ENCODE measurements at regions not wholly inside any gene's neighbourhood (a gene's known extent, or its start where the extent isn't known, plus 50 kb on each side); places are given as distances from the start of the nearest gene placed in this dataset.
A peak's percentile ranks its signal among the peaks of the same experiment; 100 is the strongest.

GRCh38 chr4:20181926-20182325 is 69.8 kb upstream of the SLIT2 start:
- no peak overlapping the region for H3K4me3 ChIP-seq (ENCODE audit: control insufficient read depth, low read depth, low read length)
- DNase-seq (ENCODE audit: low read depth), result no peak

DNA sequence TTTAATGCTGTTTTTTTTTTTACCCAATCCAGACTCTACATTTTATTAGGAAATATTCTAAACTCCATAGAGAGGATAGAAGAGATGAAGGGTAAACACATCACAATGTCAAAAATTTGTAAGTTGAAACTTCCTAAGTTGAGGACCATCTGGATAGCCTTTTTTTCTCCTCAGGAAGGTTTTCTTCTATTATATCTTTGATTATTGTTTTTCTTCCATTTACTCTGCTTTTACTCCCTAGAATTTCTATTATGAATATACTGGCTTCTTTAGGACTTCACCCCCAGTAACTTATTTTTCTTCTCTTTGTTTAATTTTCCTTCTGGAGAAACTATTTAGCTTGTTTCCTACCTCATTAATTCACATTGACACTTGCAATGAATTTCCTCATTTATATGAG is 71.2 kb upstream of the SLIT2 start:
- no peak overlapping the region for H3K4me3 ChIP-seq (ENCODE audit: control insufficient read depth, low read depth, low read length)
- no peak for TF ChIP-seq CTCF (conservative IDR thresholded peaks at IDR 0.05; ENCODE audit: control insufficient read depth, insufficient read depth, low read depth, low read length)
- DNase-seq (ENCODE audit: low read depth), result no peak

More at GRCh38 chr4:20181926-20182325, 69.8 kb upstream of the SLIT2 start:
- TF ChIP-seq CTCF (conservative IDR thresholded peaks at IDR 0.05; ENCODE audit: control insufficient read depth, insufficient read depth, low read depth, low read length), result no peak

DNA sequence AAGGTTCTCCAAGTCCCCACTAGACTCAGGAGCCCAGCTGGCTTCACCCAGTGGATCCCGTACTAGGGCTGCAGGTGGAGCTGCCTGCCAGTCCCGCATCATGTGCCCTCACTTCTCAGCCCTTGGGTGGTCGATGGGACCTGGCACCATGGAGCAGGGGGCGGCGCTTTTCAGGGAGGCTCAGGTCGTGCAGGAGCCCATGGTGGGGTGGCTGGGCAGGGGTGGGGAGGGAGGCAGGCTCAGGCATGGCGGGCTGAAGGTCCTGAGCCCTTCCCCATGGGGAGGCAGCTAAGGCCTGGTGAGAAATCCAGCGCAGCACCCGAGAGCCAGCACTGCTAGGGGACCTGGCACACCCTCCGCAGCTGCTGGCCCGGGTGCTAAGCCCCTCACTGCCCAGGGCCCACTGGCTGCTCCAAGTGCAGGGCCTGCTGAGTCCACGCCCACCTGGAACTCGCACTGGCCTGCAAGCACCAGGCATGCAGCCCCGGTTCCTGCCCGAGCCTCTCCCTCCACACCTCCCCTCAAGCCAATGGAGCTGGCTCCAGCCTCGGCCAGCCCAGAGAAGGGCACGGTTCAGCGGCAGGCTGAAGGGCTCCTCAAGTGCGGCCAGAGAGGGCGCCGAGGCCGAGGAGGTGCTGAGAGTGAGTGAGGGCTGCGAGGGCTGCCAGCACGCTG is 72.7 kb upstream of the SLIT2 start:
- no peak for DNase-seq (ENCODE audit: low read depth)
- H3K4me3 ChIP-seq (ENCODE audit: control insufficient read depth, low read depth, low read length), result no peak overlapping the region
- TF ChIP-seq CTCF (conservative IDR thresholded peaks at IDR 0.05; ENCODE audit: control insufficient read depth, insufficient read depth, low read depth, low read length), result no peak

DNA sequence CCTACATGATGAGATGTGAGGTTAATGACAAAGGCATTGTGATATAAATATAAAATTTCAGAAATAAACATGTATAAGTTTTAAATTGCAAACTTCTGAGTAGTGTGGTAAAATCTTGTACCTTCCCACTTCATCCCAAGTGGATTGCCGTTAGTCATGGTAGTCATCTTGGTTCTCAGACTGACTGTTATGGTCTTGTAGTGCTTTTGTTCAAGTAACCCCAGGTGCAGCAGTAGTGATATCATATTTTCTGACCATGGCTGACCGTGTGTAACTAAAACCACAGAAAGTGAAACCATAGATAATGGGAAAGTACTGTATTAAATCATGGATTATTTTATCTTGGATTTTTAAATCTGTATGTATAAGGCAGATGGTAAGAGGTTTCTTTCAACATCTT is 74.8 kb upstream of the SLIT2 start:
- no peak for TF ChIP-seq CTCF (conservative IDR thresholded peaks at IDR 0.05; ENCODE audit: control insufficient read depth, insufficient read depth, low read depth, low read length)
- no peak overlapping the region for H3K4me3 ChIP-seq (ENCODE audit: control insufficient read depth, low read depth, low read length)
- DNase-seq (ENCODE audit: low read depth), result peak; percentile 5

DNA sequence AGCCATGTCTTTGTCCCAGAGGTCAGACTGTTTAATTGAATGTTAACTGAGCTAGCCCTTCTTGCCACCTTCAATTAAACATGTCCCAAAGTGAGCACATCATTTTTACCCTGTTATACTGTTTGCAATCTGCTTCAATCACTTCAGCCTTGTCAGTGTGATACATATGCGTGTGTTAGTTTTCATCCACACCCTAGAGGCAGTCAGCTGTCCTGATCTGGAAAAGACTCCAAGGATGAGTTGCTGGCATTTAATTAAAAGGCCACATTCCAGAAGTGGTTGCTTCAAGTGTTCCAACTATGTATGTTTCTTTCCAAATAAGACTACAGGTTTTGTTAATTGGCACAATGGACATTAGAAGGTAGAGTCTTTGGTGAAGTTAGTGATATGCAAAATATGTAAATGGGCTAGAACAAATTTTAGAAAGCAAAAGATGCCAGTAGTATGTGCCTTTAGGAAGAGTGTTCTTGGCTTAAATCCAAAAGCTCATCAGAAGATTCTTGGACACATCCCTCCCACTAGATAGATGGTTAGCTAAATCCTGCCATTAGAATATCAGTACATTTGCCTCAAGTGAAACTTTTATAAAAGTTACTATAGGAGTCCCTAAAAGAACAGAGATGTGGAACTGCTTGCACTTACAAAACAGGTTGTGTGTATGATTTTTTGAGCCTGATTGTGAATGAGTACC is 79.5 kb upstream of the SLIT2 start:
- TF ChIP-seq CTCF (conservative IDR thresholded peaks at IDR 0.05; ENCODE audit: control insufficient read depth, insufficient read depth, low read depth, low read length), result no peak
- peak; percentile 4 for DNase-seq (ENCODE audit: low read depth)
- no peak overlapping the region for H3K4me3 ChIP-seq (ENCODE audit: control insufficient read depth, low read depth, low read length)

DNA sequence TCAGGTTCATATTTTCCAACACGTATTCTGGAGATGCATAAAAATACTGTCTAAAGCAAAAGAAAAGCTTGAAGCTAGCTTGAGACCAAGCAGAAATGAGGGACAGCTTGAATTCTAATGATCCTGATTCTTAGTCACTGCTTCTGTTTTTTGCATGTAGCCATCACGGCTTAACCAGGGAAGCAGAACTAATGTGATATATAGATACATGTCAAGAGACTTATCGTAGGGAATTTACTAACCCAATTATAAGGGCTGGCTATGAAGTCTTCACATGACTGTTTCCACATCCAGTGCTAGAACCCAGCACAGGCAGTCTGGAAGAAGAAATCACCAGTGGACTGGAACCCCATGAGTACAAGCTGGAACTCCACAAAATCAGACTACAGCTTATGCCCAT is 85.2 kb upstream of the SLIT2 start:
- no peak overlapping the region for H3K4me3 ChIP-seq (ENCODE audit: control insufficient read depth, low read depth, low read length)
- TF ChIP-seq CTCF (conservative IDR thresholded peaks at IDR 0.05; ENCODE audit: control insufficient read depth, insufficient read depth, low read depth, low read length), result no peak
- DNase-seq (ENCODE audit: low read depth), result no peak
